ENCODE measurements at regions not wholly inside any gene's neighbourhood (a gene's known extent, or its start where the extent isn't known, plus 50 kb on each side); places are given as distances from the start of the nearest gene placed in this dataset.

DNA sequence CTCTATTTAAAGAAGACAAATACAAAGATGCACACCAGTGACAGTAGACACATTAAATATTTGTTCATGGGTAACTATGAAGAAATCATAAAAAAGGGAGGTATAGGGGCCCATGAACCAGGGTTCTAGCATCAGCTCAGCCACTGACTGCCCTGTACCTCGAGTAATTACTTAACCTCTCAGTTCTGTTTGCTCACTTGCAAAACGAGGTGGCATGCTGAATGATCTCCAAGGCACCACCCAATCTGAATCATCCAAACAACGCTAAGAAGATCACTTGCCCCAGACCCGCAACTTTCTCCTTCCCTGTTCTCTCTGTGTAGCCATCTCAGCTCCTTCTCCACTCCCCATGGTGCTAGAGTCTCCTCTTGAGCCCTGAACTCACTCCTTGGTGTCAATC, 374.7 kb downstream of the VPS13C start:
- no peaks in the 10 kb centered on the region for H3K36me3 ChIP-seq (replicated peaks)
- H3K4me1 ChIP-seq = no peaks in the 10 kb centered on the region
- no peak overlapping the region for H3K4me3 ChIP-seq
- DNase-seq (ENCODE audit: low spot score in 2 of 2) = no peak
- 0 out of 2 replicates have a peak, but pooled peaks cover 3% of the 10 kb centered on the region for H3K9me3 ChIP-seq
- no peaks in the 10 kb centered on the region; the same call in 1 of the 2 replicates for H3K27me3 ChIP-seq (ENCODE audit: low read depth)
- in situ Hi-C loops (cut with MboI; ENCODE audit: low sequenced_read_pairs) = no loop called here

DNA sequence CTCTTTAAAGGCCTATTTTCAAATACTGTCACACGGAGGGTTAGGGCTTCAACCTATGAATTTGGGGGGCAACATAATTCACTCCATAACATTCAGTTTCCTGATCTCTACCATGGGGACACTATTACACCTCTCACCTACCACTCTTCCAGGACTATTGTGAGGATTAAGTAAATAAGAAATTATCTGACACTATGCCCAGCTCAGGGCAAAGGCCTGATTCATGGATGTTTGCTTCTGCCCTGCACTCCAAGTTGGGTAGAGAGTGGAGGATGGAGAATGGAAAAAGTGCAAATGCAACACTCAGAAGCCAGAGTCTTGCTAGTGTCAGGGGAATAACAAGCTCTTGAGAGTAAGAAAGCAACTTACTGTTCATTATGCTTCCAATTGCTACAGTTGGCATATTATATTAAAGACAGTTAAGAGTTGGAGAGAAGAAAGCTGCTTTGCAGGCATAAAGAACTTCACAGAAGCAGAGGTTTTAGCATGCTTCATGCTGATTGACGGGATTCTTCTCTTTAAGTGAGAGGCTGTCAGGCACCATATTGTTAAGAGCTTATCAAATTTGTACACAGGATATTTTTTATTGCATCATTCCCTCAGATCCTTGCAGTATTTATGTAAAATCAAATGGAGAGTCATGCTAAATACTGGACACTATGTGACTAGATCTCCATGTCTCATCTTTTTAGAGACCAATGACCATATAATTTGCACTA, 375.3 kb downstream of the VPS13C start:
- Histone ChIP-seq H3K4me1 (no peaks in the 10 kb centered on the region), H3K9me3 (0 out of 2 replicates have a peak, but pooled peaks cover 3% of the 10 kb centered on the region), H3K27me3 (ENCODE audit: low read depth) (no peaks in the 10 kb centered on the region; the same call in 1 of the 2 replicates), H3K36me3 (replicated peaks) (no peaks in the 10 kb centered on the region), H3K4me3 (no peak overlapping the region)
- DNase-seq (ENCODE audit: low spot score in 2 of 2) = no peak
- in situ Hi-C loops (cut with MboI; ENCODE audit: low sequenced_read_pairs) = no loop called here

DNA sequence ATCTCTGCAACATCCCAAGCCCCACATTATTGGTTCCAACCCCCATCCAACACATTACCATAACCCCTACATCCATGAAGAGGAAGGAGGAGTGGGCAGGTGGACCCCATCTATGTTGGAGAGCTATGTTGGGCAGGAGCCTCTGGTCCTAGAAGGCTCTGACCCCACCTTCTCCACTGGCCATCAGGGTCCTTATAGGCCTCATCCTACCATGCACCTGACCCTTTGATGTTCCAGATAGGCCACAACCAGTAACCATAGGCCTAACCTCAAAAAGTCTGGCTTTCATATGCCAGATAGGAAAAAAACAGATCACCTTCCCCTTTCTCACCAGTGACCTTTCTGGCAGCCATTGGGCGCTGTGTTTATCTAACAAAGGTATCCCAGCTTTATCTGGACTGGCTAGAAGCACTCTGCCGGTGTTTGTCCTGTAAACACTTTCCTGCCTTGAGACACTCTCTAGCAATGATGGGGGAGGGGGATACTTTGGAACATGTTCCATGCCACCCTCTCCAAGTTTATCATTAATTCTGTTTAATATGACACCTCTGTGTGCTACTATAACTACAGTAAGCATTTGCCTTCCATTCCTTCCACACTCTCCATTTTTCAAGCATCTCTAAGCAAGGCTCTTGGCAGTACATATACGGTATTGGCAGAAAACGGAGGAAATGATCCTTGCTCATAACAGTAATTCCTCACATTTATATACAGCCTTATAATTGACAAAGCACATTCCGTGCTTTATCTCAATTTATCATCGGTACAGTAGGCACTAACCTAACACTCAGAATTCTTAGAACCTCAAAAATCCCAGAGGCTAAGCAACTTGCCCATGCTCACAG, 377.1 kb downstream of the VPS13C start:
- H3K36me3 ChIP-seq (replicated peaks) = no peaks in the 10 kb centered on the region
- no peaks in the 10 kb centered on the region for H3K4me1 ChIP-seq
- no peaks in the 10 kb centered on the region for H3K27me3 ChIP-seq (ENCODE audit: low read depth)
- DNase-seq (ENCODE audit: low spot score in 2 of 2) = no peak
- H3K9me3 ChIP-seq = 0 out of 2 replicates have a peak, but pooled peaks cover 3% of the 10 kb centered on the region
- no peak overlapping the region for H3K4me3 ChIP-seq
- in situ Hi-C loops (cut with MboI; ENCODE audit: low sequenced_read_pairs) = no loop called here

DNA sequence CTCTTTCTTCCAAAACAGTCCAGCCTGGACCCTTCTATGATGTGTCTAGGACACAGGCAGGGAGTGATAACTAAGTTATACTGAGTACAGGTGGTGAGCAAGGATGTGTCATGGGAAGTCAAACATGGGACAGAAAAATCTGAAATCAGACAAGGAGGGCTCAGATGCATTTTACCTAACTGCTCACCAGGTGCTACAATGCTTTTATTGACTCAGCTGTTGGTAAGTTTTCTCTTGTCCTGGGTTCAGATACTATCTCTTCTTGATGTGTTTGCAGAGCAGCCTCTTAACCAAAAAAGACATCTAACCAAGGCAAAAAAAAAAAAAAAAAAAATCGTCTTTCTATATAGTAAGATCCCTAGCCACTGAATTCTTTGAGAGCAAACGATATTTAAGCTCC, 378.6 kb downstream of the VPS13C start:
- DNase-seq (ENCODE audit: low spot score in 2 of 2) = no peak
- Histone ChIP-seq H3K9me3 (0 out of 2 replicates have a peak, but pooled peaks cover 3% of the 10 kb centered on the region), H3K36me3 (replicated peaks) (no peaks in the 10 kb centered on the region), H3K4me1 (no peaks in the 10 kb centered on the region), H3K27me3 (ENCODE audit: low read depth) (no peaks in the 10 kb centered on the region), H3K4me3 (no peak overlapping the region)
- in situ Hi-C loops (cut with MboI; ENCODE audit: low sequenced_read_pairs) = no loop called here

DNA sequence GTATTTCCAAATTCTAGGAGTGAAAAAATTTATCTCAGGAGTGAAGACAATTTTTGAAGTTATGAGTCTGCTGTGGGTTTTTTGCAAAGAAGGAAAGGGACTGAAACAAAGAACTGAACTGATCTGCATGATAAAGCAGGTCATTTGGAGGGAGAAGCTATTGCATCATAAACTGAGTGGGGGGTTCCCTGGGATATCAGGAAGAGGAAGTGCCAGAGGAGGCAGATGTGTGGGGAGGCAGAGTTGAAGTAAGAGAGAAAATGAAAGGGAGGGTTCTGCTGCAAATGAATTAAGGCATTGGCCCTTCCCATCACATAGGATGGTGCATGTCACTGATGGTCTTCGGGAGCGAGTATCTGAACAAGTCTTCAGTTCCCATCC, 379.2 kb downstream of the VPS13C start:
- H3K27me3 ChIP-seq (ENCODE audit: low read depth) = no peaks in the 10 kb centered on the region
- H3K4me1 ChIP-seq = no peaks in the 10 kb centered on the region
- no peak overlapping the region for H3K4me3 ChIP-seq
- no peak for DNase-seq (ENCODE audit: low spot score in 2 of 2)
- 0 out of 2 replicates have a peak, but pooled peaks cover 3% of the 10 kb centered on the region for H3K9me3 ChIP-seq
- no peaks in the 10 kb centered on the region for H3K36me3 ChIP-seq (replicated peaks)
- in situ Hi-C loops (cut with MboI; ENCODE audit: low sequenced_read_pairs) = no loop called here

DNA sequence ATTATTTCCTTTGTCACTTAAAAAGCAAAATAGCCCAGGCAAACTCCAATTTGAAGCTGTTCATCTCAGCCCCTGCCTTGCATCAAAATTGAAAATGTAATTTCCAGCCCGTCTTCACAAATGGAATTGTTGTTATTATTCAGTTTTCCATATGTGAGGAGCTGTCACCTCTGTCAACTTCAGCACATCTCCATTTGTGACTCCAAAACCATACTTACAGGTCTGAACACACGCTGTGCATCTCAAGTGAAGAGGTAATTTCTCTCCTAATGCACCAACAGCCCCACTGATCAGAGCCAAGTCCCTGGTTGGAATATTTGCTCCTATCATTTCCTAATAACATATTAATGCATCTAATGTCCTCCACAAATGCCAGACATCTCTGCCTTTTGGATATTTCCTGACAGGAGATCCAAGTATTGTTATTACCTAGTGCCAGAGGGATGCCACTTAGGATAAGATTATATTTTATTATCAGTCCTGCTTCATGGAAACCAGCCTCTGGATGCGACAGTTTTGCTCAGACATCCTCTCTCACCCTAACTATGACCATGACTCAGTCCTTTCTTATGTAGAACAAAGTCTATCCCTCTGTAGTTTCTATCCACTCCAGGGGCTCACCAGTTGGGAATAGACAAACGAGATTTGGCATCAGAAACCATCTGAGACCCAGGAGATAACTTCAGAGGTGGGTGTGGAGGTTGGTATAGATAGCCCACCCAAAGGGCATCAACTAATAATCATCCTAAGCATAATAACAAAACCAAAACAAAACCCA, 379.8 kb downstream of the VPS13C start:
- no peak for DNase-seq (ENCODE audit: low spot score in 2 of 2)
- no peaks in the 10 kb centered on the region for H3K36me3 ChIP-seq (replicated peaks)
- H3K4me3 ChIP-seq = no peak overlapping the region
- H3K9me3 ChIP-seq = no peaks in the 10 kb centered on the region
- in situ Hi-C loops (cut with MboI; ENCODE audit: low sequenced_read_pairs) = no loop called here
- H3K27me3 ChIP-seq (ENCODE audit: low read depth) = no peaks in the 10 kb centered on the region
- H3K4me1 ChIP-seq = no peaks in the 10 kb centered on the region

DNA sequence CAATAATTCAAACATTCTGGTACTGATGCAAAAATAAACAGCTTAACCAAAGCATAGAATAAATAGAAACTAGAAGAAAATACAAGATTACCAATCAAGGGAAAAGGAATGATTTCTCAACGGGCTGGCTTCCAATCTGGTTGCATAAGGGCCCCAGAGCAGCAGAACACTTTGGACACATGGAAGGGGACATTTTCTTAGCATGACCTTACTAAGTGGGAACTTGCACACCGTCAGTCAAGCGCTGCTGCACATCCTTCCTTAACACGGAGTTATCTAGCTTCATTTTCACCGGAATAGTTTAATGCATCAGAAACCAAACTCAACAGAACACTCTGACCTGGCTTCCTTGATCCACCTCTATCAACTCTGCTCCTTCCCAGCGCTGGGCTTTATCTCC, 388.5 kb downstream of the VPS13C start:
- in situ Hi-C loops (cut with MboI; ENCODE audit: low sequenced_read_pairs) = no loop called here
- H3K27me3 ChIP-seq (ENCODE audit: low read depth) = 0 out of 2 replicates have a peak, but pooled peaks cover 2% of the 10 kb centered on the region

DNA sequence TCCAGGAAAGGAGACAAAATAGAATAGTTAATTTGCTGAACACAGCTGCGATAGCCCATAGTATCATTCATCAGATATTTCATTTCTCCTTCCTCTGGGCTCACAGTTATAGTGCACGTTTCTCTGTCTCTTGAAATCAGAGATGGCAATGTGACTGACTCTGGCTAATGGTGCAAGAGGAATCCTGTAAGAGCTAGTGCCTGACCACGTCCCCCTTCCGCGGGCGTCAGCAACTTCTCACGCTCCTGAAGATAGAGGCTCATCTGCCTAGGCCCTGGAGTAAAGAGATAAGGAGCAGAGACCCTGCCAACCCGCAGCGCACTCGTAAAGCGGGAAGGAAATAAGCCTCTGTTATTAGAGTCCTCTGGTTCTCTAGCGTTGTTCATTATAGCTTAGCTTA, 391.8 kb downstream of the VPS13C start:
- Histone ChIP-seq H3K9me3 (no peaks in the 10 kb centered on the region), H3K36me3 (replicated peaks) (no peaks in the 10 kb centered on the region), H3K27me3 (ENCODE audit: low read depth) (0 out of 2 replicates have a peak, but pooled peaks cover 2% of the 10 kb centered on the region), H3K4me3 (no peak overlapping the region), H3K4me1 (no peaks in the 10 kb centered on the region)
- in situ Hi-C loops (cut with MboI; ENCODE audit: low sequenced_read_pairs) = no loop called here
- DNase-seq (ENCODE audit: low spot score in 2 of 2) = no peak

More for the DNA sequence above, 388.5 kb downstream of the VPS13C start:
- no peak for DNase-seq (ENCODE audit: low spot score in 2 of 2)
- no peaks in the 10 kb centered on the region for H3K9me3 ChIP-seq
- H3K4me3 ChIP-seq = no peak overlapping the region
- no peaks in the 10 kb centered on the region for H3K4me1 ChIP-seq
- H3K36me3 ChIP-seq (replicated peaks) = no peaks in the 10 kb centered on the region

DNA sequence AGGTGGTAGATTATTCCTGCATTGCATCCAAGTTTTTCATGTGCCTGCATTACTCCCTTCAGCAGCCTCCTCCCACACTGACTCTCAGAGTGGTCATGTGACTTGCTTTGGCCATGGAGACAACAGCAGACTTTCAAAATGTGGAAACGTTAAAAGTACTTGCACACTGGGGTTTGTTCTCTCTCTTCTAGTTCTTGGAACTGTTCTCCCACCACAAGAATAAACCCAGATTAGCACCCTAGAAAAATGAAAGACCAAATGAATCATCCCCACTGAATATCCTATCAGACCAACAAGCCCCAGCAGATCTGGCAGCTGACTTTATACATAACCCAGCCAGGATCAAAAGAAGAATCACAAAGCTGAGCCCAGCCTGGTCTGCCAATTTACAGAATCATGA, 398.5 kb downstream of the VPS13C start:
- H3K36me3 ChIP-seq (replicated peaks) = no peaks in the 10 kb centered on the region
- no peaks in the 10 kb centered on the region for H3K27me3 ChIP-seq (ENCODE audit: low read depth)
- H3K4me1 ChIP-seq = no peaks in the 10 kb centered on the region
- no peak for DNase-seq (ENCODE audit: low spot score in 2 of 2)
- in situ Hi-C loops (cut with MboI; ENCODE audit: low sequenced_read_pairs) = no loop called here
- H3K4me3 ChIP-seq = no peak overlapping the region
- H3K9me3 ChIP-seq = no peaks in the 10 kb centered on the region

DNA sequence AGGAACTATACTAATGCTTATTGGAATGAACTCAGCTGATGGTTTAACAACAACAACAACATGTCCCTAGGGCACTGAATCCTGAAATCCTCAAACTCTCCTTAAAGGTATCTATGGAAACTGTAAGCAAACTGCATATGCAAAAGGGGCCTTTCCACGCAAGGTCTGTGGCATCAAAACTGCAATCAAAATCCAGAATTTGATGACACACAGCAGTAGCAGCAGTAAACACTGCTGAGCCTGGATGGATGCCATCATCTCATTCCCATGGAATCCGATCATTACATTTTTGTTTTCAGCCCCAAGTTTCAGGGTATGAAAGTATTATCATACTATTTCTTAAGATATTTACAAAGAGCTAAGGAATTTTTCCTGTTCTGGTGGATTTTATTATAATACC, 399.7 kb downstream of the VPS13C start:
- in situ Hi-C loops (cut with MboI; ENCODE audit: low sequenced_read_pairs) = no loop called here
- no peaks in the 10 kb centered on the region for H3K9me3 ChIP-seq
- H3K4me1 ChIP-seq = no peaks in the 10 kb centered on the region
- no peaks in the 10 kb centered on the region for H3K27me3 ChIP-seq (ENCODE audit: low read depth)
- no peak for DNase-seq (ENCODE audit: low spot score in 2 of 2)
- H3K36me3 ChIP-seq (replicated peaks) = no peaks in the 10 kb centered on the region
- no peak overlapping the region for H3K4me3 ChIP-seq

DNA sequence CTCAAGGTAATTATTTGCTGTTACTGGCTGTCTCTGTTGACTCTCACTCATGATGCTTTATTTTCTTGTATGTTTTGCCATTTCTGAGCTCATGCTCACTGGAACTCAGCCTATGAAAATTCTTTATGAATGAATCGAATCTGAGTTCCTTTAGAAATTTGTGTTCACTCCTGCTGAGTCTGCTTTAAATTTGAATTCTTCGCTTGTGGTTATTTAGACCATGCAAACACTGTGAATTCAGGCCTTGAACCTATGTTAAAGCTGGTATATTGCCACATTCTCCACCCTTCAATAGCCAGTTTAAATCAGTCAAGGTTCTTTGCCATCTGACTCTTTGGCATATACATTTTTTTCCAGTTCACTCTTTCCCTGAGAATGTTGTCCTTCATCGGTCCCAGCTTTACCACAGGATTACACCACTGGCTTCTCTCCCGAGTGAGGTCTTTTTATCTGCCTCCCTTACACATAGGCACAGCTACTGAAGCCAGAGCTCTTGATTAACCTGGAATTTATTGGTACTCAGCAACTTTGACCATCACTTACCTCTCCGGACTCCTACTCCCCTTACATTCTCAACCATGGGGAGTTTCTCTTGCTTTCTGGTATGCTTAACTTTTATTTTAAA, 400.6 kb downstream of the VPS13C start:
- Histone ChIP-seq H3K4me1 (no peaks in the 10 kb centered on the region), H3K36me3 (replicated peaks) (no peaks in the 10 kb centered on the region), H3K9me3 (no peaks in the 10 kb centered on the region), H3K27me3 (ENCODE audit: low read depth) (no peaks in the 10 kb centered on the region), H3K4me3 (no peak overlapping the region)
- in situ Hi-C loops (cut with MboI; ENCODE audit: low sequenced_read_pairs) = no loop called here
- DNase-seq (ENCODE audit: low spot score in 2 of 2) = no peak

DNA sequence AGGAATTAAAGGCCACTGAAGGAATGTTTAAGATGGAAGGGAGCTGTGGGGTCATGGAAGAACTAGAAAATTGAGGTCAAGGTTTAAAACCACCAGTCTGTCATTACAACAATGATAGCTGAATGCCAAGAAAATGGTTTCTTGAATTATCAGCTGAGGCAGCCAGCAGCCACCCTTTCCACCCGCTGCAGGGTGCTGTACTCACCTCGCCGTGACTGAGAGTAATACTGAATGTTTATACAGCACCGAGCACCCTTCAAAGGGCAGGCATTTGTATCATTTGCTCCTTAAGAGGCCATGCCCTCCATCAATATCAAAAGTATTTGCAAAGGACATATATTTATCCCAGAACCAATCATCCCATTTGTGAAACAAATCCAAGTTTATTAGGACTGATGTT, 402.8 kb downstream of the VPS13C start:
- Histone ChIP-seq H3K4me3 (no peak overlapping the region), H3K36me3 (replicated peaks) (no peaks in the 10 kb centered on the region), H3K4me1 (no peaks in the 10 kb centered on the region), H3K9me3 (no peaks in the 10 kb centered on the region), H3K27me3 (ENCODE audit: low read depth) (no peaks in the 10 kb centered on the region)
- DNase-seq (ENCODE audit: low spot score in 2 of 2) = no peak
- in situ Hi-C loops (cut with MboI; ENCODE audit: low sequenced_read_pairs) = no loop called here

DNA sequence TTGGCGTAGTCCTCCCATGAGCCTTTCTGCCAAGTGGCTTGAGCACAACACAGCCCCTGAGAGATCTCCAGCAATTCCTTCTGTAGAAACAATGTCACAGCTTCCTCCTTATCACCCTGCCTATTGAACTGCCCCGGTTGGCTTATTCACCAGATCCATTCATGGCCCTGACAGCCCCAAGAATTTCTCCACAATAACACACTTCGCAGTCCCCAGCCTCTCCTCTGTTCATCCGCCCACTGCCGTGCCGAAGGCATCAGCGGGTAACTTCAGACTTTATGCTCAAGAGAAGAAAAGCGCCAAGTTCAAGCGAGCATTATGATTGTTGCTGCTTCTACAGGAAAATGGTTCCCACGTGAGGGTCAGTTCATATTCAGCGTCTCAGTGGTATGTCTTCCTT, 403.9 kb downstream of the VPS13C start:
- no peaks in the 10 kb centered on the region for H3K27me3 ChIP-seq (ENCODE audit: low read depth)
- H3K4me3 ChIP-seq = no peak overlapping the region
- 0 out of 2 replicates have a peak, but pooled peaks cover 3% of the 10 kb centered on the region for H3K9me3 ChIP-seq
- H3K4me1 ChIP-seq = no peaks in the 10 kb centered on the region
- in situ Hi-C loops (cut with MboI; ENCODE audit: low sequenced_read_pairs) = no loop called here
- H3K36me3 ChIP-seq (replicated peaks) = no peaks in the 10 kb centered on the region
- DNase-seq (ENCODE audit: low spot score in 2 of 2) = no peak
